ENCODE measurements at regions not wholly inside any gene's neighbourhood (a gene's known extent, or its start where the extent isn't known, plus 50 kb on each side); places are given as distances from the start of the nearest gene placed in this dataset.

DNA sequence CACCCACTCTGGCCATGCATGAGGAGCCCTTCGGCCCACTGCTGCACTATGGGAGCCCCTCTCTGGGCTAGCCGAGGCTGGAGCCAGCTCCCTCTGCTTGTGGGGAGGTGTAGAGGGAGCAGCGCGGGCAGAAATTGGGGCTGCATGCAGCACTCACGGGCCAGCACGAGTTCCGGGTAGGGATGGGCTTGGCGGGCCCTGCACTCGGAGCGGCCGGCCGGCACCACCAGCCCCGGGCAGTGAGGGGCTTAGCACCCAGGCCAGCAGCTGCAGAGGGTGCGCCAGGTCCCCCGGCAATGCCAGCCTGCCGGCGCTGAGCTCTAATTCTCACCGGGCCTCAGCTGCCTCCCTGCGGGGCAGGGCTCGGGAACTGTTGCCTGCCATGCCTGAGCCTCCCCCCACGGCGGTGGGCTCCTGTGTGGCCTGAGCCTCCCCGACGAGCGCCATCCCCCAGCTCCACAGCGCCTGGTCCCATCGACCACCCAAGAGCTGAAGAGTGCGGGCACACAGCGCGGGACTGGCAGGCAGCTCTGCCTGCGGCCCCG is 209.0 kb downstream of the LTN1 start:
- no peak for FAIRE-seq

DNA sequence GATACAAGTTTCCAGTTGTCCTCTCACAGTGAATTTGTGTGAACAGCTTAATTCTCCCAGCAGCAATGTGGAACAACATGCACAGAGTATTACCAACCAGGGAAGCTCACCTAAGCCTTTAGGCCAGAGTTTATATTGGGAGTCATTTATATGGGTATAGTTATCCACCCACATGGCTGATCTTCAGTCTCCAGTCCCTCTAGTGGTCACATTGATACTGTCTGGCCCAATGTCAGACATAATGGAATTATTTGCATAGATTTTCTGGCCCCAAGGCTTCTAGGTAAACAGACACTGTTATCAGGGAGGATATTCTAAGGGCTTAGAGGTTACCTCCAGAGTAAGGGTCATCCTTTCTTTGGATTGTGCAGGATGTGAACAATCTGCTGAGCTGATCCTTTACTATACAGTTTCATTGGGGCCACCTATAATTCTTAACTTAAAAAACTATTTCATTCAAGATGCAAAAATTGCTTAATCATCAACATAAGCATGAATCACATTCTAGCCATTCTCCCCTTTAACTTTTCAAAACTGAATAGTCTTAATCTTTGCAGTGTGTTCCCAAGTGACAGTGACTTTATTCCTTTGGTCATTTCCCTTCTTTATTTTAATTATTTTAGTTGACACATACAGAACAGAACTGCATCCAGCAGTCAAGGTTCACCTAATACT is 210.9 kb downstream of the LTN1 start:
- no peak for FAIRE-seq

DNA sequence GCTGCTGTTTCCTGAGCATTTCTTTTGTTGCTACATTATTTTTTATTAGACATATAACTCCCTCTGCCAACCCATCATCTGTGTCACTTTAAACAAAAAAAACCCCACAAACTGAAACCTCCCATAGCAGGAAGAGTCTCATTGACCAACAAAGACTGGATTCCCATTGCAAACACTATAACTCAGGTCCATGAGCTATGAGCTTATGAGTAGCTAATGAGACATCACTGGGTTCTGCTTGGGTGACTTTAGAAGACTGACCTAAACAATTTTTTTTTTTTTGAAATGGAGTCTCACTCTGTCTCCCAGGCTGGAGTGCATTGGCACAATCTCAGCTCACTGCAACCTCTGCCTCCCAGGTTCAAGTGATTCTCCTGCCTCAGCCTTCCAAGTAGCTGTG is 212.8 kb downstream of the LTN1 start:
- FAIRE-seq = no peak

DNA sequence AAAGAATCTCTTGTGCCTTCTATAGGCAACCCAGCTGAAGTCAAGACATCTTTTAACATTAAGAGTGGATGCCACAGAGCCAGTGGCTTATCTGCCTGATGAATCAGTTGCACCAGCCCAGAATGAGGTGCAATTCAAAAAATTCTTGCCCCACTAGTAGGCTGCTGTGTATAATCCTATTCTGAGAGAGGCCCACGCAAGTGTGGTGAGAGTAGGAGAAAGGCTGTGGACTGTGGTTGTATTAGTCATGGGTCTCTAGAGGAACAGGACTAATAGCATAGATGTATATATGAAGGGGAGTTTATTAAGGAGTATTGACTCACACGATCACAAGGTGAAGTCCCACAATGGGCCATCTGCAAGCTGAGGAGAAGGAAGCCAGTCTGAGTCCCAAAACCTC is 216.4 kb downstream of the LTN1 start:
- FAIRE-seq = no peak

DNA sequence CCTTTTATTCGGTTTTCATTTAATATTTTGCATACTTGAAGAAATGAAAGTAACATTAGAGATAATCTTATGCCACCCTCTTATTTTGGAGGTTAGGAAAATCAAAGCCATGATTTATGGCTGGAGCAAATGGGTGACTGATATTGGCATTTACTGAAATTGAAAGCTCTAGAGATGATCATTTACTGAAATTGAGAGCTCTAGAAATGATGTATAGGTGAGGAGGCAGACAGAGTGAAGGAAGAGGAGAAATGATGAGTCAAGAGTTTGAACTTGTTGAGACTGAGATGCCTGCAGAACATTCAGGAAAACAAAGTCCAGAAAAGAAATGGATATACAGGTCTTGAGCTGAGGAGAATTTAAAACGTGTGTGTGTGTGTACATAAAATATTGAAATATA is 217.6 kb downstream of the LTN1 start:
- no peak for FAIRE-seq

DNA sequence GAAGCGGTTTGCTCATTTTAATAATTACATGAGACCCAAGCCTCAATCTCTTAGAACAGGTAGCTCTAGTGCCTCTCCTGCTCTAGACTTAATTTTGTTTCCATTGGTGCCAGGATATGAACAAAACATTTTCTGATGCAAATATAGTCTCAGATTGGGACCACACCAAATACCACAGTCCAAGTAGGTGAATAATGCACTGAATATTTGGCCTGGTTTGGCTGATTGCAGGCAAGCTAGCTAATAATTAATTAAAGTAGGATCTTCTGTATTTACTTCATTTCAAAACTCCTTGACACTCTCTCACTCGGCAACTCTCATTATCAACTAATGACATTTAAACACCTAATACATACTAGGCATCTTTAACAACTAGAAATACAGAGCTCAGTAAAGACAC is 219.6 kb downstream of the LTN1 start:
- no peak for FAIRE-seq

DNA sequence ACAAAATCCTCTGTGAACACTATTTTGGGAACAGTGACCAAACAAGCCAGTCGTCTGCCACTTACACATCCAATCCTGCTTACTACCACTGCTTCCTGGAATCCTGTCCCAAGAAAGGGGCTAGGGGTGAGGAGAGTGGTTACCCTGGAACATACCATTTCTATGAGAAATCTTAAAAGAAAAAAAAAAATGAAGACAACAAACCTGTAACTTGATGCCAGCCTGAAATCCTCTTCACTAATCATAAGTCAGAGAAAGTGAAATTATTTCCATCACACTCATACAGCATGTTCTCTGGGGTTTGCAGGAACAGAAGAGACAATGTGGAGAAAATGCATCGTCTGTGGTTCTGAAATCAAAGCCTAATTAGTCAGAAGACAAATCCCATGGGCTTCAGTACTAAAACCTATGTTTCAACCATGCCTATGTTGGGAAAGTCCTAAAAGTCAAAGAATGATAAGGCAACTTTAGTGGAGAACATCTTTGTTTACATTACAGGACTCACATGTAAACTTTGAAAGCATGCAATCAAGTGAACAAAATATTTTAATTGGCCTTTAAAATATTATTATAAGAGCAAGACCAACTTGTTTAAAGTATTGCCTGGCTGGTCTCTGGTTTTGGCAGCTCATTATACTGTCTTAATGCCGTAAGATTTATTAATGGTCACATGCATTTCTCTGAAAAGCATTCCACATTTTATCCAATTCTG is 220.7 kb downstream of the LTN1 start:
- no peak for FAIRE-seq

DNA sequence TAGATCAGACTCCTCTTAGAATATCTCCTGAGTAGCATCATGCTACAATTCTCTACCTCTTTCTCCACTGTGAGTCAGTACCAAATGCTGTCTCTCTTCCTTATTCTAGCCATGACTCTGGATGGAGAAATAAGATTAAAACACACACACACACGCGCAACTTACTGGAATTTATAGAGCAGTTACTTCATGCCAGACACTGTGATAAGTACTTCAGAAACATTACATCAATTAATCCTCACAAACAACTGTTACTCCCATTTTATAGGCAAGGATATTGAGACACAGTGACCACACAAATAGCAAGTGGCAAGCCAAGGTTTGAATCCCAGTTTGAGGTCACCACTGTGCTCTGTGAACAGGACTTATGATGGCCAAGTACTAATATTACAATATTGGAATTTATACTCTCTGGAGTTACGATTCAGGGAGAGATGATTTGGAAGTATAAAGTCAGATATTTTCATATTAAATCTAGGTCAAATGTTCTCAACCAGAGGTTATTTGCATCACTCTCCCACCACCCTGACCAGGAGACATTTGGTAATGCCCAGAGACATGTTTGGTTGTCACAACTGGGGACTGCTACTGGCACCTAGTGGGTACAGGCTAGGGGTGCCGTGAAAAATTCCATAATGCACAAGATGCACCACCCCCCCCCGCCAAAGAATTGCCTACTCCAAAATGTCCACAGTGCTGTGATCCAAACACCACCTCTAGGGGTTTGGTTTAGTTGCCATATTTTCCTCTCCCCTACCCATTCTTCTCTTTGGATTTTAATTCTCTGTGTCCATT is 221.6 kb downstream of the LTN1 start:
- no peak for FAIRE-seq

DNA sequence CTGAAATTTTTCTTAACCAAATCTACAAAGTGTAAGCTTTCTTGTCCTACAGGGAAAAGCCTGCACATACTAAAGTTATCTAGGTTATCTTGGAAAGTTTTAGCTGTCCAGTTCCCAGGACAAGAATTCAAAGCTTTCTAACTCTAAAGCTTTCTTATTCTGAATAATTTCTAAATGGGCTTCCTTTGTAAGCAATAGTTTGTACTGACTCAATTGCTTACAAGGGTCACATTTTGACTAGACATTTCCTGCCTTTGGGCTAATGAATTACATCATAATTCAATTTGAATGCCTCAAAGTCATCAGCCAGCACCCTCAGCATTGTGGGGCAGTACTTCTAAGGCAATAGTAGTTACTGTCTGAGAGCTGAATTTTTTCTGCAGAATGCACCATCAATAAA is 223.0 kb downstream of the LTN1 start:
- FAIRE-seq = no peak

DNA sequence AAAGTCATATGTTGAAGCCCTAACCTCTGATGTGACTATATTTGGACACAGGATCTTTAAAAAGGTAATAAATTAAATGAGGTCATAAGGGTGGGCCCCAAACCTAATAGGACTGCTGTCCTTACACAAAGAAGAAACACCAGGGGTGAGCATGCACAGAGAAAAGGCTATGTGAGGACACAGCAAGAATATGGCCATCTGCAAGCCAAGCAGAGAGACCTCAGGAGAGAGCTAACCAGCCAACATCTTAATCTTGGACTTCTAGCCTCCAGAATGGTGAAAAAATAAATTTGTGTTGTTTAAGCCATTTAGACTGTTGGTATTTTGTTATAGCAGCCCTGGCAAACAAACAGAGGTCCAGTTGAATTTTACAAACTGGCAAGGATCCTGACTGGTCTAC is 223.9 kb downstream of the LTN1 start:
- no peak for FAIRE-seq

DNA sequence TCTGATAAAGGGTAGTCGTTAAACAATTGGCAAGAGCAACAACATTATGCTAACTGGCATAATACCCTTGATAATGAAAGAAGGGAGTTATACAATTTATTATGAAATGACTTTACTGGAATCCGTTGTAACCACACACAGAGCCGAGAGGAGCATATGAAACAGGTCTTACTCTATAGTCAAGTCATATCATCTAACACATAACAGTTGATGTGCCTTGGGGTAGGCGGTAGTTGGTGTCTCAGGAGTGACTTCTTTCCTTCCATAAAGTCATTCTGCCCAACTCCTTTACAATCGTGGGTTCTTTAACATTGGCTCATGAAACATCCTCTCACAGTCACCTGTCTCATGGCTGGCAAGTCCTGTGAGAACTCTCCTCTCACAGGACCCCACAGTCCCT is 225.2 kb downstream of the LTN1 start:
- no peak for FAIRE-seq

DNA sequence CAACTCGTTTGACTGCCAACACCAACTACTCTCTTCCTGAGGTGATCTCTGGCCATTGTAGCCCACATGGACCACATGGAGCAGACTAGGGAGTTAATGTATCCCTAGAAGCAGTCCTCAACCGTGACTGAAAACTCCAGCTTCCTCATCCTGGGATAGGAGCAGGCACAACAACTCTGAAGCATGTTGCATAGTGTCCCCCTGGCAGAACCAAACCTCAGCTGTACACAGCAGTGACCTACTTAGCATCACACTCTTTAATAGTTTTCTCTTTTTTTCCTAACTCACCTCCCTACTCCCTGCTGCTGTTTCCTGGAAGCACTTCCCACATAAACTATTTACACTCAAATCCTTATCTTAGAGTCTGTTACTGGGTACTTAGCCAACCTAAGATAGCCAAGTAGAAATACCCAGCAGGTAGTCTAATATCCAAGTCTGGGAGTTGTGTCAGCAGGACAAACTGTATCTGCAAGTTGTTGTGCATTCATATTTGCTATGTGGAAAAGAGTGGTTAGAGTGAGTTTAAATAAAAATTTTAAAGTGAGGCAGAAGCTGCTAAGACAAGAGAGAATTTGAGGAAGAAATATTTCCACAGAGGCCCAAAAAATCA is 228.8 kb downstream of the LTN1 start:
- no peak for FAIRE-seq

DNA sequence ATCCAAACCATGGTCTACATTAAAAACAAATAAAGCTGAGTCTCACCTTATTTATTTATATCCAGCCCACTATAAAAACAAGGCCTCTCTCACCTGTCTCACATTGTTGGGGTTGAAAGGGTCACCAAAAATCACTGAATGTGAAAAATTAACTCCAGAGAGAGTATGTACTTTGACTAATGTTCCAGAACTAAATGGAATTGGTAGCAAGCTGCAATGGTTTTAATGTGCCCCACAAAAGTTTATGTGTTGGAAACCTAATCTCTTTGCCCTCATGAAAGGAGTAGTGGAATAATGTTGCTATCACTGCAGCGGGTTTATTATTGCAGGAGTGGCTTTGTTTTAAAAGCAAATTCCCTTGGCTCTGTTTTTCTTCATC is 230.3 kb downstream of the LTN1 start:
- no peak for FAIRE-seq

DNA sequence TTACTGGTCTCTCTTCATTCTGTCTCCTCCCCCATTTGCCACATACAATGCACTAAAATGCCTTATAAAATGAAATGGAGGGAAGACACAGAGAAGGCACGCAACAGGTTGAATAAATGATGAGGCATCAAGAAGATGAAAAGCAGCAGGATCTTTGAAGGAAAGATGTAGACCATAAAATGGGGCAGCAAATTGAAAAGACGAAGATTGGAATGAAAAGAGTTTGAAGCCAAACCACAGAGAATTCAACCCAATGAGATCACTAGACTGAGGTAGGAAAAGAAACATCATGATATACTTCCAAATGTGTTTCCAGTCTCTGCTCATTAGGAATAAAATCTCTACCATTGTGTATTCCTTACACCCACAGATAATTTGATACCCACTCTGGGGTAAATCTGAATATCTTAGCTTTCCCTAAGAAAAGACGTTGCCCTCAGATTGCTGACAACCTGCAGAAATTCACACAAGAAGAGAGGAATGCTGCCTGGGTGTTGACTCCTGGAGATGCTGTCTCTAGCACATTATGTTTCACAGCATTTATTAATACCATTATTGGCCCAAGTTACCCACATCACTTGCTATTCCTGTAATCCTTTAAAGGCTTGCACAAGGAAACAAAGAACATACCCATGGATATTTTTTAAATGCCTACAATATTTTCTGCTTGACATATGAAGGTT is 230.9 kb downstream of the LTN1 start:
- FAIRE-seq = no peak

DNA sequence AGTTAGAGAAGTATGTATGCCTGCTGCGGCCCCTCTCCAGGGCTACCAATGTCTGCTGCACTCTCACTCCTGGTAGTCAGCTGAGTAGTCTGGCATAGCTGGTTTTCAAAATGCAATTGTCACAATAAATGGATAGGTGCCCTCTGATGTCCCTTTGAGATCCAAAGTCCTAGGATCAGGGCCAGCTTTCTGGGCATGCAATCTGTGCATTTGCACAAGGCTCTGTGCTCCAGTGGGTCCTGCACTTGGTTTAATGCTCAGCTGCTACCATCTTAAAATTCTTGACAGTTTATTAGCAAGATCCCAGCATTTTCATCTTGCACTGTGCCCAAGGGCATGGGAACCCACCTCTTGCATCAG is 233.8 kb downstream of the LTN1 start:
- no peak for FAIRE-seq

DNA sequence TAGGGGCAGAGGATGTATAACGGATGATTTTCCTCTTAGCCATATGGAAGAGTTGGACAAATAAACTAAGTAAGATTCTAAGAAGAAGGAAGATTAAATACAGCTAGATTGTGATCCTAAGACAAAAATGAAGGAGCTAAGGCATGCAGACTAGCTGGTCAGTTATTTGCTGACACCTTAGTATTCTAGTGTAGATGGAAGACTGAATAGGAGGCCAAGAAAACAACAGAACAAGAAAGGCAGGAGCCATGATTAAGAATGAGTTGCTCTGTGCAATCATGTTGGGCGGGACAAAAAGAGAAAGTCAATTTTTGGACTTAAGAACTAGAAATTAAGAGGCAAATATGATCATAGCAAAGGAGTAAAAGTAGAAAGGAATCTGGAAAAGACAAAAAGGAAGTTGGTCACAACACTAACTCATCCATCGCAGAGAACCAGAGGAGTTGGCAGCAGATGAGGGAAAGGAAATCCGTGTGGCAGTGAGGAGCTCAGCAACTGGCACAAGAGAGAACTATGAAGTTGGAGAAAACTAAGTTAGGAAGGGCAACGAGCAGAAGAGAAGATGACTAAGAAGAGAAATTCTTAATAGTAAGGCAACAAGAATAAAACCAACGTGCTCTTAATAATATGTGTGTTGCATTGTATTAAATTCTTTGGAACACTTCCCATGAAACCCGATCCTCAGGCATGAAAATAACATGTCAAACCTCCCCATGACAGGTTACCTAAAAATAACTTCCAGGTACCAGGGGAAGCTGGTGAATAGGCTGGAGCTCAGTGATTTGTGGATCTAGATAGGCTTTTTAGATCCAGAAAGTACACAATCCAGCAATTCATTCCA is 234.4 kb downstream of the LTN1 start:
- no peak for FAIRE-seq

DNA sequence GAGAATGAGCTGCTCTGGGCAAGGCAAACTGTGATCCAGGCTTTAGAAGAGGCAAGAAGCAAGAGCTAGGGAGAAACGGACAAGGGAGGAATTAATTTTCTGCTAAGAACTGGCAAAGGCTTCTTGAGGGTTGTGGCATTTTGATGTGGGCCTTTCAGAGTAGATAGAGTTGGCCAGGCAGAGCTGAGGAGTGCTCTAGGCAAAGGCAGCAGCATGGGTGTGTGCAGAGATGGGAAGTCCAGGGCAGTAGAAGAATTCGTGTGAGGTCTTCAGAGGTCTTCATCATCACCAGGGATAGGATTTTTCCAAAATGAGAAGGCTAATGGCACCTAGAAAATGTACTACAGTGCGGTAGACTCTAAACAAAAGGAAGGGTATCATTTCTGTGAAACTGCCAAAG is 237.8 kb downstream of the LTN1 start:
- FAIRE-seq = no peak

DNA sequence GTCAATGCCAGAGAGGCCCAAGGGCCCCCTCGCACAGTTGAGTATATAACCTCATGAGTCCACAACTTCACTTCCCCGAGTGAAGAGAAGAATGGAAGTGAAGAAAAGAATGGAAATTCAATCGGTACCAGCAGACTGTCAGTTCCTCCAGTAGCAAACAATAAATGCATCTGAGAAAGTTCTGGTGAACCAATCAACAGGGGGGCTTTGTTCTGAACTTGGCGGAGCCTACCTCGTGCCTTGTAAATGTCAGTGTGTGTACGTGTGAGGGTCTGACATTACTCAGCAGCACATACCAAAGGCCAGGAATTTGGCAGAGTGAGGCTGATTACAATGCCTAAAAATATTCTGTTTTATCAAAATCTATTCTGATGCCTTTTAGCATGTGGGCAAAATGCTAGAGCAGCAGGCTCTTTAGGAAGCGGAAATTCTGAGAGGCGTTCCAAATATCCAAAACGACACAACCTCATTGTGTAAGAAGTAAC is 238.5 kb downstream of the LTN1 start:
- no peak for FAIRE-seq

DNA sequence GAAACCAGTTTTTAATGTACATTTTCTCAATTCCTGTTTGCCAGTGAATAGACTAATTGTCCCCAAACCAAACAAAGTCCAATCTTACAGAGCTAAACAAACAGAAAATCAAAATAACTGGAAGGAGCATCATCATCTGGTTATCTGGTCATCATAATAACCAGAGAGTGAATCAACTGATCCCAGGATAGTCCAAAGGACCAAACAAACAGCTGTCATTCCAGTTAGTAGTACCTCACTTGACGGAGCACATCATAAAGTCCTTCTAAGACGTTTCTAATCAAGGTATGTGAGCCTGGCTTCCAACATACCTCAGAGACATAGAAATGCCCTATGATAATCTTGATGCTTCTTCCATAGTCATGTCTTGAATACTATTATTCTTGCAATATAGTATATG is 240.5 kb downstream of the LTN1 start:
- FAIRE-seq = no peak

DNA sequence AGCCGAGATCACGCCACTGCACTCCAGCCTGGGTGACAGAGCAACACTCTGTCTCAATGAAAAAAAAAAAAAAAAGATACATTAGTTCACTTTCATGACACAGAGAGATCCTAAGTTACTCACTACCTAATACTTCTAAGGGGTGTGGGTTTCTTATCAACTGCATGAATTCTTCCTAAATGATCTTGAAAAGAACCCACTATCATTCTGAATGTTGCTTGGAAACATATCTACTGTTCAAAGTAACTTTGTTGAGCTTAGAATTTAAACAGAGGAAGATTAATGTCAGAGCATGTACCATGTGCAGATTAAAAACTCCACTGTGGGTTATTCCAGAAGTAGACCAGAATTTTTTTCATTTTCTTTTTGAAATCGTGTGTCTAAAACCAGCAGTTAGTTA is 241.5 kb downstream of the LTN1 start:
- no peak for FAIRE-seq

DNA sequence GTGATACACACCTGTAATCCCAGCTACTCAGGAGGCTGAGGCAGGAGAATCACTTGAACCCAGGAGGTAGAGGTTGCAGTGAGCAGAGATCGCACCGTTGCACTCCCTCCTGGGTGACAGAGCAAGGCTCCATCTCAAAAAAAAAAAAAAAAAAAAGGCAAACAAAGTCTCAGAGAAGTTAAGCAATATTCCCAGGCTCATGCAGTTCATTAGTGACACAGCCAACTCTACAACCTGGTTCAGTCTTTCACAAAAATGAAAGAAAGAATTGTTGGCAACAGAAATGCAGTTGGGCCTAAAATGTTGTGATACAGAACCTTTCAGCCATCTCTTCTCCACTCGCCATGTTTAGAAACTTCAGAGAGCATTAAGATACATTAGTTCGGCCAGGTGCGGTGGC is 242.1 kb downstream of the LTN1 start:
- no peak for FAIRE-seq

DNA sequence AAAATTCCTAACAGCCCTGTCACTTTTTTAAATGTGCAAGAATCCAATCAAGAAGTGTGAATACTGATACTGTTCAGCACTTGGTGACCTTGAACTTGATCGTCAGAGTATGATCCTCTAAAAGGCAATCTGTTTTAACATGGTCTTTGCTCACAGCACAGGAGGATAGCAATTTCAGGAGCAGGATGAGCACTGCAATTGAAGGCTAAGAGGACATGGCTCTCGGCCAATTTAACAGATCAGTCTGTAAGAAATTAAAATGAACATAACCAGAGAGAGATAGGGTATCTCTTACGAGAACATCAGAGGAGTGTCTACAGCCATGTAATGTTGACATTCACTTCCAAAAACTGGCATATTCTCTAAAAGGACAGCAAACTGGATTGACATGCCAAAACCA is 243.1 kb downstream of the LTN1 start:
- FAIRE-seq = no peak

Measured in endometrium (tissue), 2 donors.